Mucosa of rectum (tissue), 2 donors: ENCODE measurements at regions not wholly inside any gene's neighbourhood (a gene's known extent, or its start where the extent isn't known, plus 50 kb on each side); places are given as distances from the start of the nearest gene placed in this dataset.
"Not testable (repeated sequence)": the region's sequence is repeated elsewhere in the genome, so short reads cannot be mapped to it uniquely, and the experiment has no call there.

Experiments used
- H3K27ac ChIP-seq, 2 donors: one replicate each; pipeline ENCODE4 v1.7.0; 2013; ENCODE audit warnings: inconsistent platforms in 2 of 2, low read depth in 2 of 2, low read length in 2 of 2
- H3K27me3 ChIP-seq, 2 donors: one replicate each; pipeline ENCODE4 v1.7.0; 2013; ENCODE audit warnings: low read length in 2 of 2; ENCODE audit not compliant: control insufficient read depth in 2 of 2, insufficient read depth in 2 of 2
- H3K36me3 ChIP-seq, 2 donors: one replicate each; pipeline ENCODE4 v1.7.0; 2013; ENCODE audit warnings: low read length in 2 of 2; ENCODE audit not compliant: control insufficient read depth in 2 of 2, insufficient read depth in 2 of 2
- H3K4me1 ChIP-seq, 2 donors: one replicate each; pipeline ENCODE4 v1.7.0; 2013; ENCODE audit warnings: low read length in 2 of 2, mild to moderate bottlenecking in 1 of 2; ENCODE audit not compliant: control insufficient read depth in 2 of 2, insufficient read depth in 2 of 2
- H3K4me3 ChIP-seq, 2 donors: one replicate each; pipeline ENCODE4 v1.7.0; 2013; ENCODE audit warnings: low read length in 2 of 2
- H3K9ac ChIP-seq, 2 donors: one replicate each; pipeline ENCODE4 v1.7.0; 2013; ENCODE audit warnings: low read length in 2 of 2, low read depth in 1 of 2, mild to moderate bottlenecking in 1 of 2
- H3K9me3 ChIP-seq, 2 donors: one replicate each; pipeline ENCODE4 v1.7.0; 2013; ENCODE audit warnings: low read length in 2 of 2; ENCODE audit not compliant: control insufficient read depth in 2 of 2
- donor health status: healthy.
- donor health status: Normal muscosa, but diverticular disease.

DNA sequence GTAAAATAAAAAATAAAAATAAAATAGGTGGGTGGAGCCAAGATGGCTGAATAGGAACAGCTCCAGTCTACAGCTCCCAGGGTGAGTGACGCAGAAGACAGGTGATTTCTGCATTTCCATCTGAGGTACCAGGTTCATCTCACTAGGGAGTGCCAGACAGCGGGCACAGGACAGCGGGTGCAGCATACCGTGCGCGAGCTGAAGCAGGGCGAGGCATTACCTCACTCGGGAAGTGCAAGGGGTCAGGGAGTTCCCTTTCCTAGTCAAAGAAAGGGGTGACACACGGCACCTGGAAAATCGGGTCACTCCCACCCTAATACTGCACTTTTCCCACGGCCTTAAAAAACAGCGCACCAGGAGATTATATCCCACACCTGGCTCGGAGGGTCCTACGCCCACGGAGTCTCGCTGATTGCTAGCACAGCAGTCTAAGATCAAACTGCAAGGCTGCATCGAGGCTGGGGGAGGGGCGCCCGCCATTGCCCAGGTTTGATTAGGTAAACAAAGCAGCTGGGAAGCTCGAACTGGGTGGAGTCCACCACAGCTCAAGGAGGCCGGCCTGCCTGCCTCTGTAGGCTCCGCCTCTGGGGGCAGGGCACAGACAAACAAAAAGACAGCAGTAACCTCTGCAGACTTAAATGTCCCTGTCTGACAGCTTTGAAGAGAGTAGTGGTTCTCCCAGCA is 161.9 kb upstream of the RPS6KA2 start:
- not testable (repeated sequence) for H3K36me3 ChIP-seq, H3K9me3 ChIP-seq, H3K27ac ChIP-seq, H3K27me3 ChIP-seq, H3K9ac ChIP-seq, H3K4me3 ChIP-seq, H3K4me1 ChIP-seq

- Histone ChIP-seq H3K4me3 (no peak overlapping the region), H3K4me1 (no peaks in the 10 kb centered on the region), H3K27ac (no peak overlapping the region), H3K9me3 (no peaks in the 10 kb centered on the region), H3K27me3 (no peaks in the 10 kb centered on the region), H3K9ac (no peak overlapping the region), H3K36me3 (no peaks in the 10 kb centered on the region)
These were observed 159.7 kb upstream of the RPS6KA2 start for GRCh38 chr6:166786704-166787293.

- H3K4me3 ChIP-seq: no peak overlapping the region
- no peak overlapping the region for H3K27ac ChIP-seq
- no peaks in the 10 kb centered on the region for H3K36me3 ChIP-seq
- no peak overlapping the region for H3K9ac ChIP-seq
- no peaks in the 10 kb centered on the region for H3K27me3 ChIP-seq
- H3K4me1 ChIP-seq: no peaks in the 10 kb centered on the region
- H3K9me3 ChIP-seq: no peaks in the 10 kb centered on the region
These were observed 158.1 kb upstream of the RPS6KA2 start for GRCh38 chr6:166785131-166785530.

DNA sequence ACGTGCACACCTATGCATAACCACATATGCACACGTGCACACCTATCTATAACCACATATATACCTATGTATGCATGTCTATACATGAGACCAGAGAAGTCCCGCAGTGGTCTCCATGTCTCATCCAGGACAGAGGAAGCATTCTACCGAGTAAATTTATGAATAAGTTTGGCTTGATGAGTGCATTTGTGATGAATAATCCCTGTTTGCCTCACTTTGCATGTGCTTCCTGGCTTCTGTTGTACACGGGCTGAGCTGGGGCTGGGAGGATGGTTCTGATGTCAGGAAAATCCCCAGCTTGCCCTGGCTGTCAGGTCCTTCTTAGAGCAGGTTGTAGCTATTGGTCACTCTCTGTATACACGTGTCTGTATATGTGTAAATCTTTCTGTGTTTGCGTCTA is 157.6 kb upstream of the RPS6KA2 start:
- Histone ChIP-seq H3K27ac (no peak overlapping the region), H3K9me3 (no peaks in the 10 kb centered on the region), H3K4me3 (no peak overlapping the region), H3K27me3 (no peaks in the 10 kb centered on the region), H3K9ac (no peak overlapping the region), H3K36me3 (no peaks in the 10 kb centered on the region), H3K4me1 (no peaks in the 10 kb centered on the region)

GRCh38 chr6:166782520-166782919 is 155.5 kb upstream of the RPS6KA2 start:
- H3K4me1 ChIP-seq: no peaks in the 10 kb centered on the region
- no peak overlapping the region for H3K4me3 ChIP-seq
- no peak overlapping the region for H3K27ac ChIP-seq
- no peak overlapping the region for H3K9ac ChIP-seq
- H3K9me3 ChIP-seq: no peaks in the 10 kb centered on the region
- H3K27me3 ChIP-seq: no peaks in the 10 kb centered on the region
- no peaks in the 10 kb centered on the region for H3K36me3 ChIP-seq

GRCh38 chr6:166781331-166781730 is 154.3 kb upstream of the RPS6KA2 start:
- Histone ChIP-seq H3K27ac (no peak overlapping the region), H3K36me3 (no peaks in the 10 kb centered on the region)

GRCh38 chr6:166779963-166780683 is 153.1 kb upstream of the RPS6KA2 start:
- Histone ChIP-seq H3K27ac (no peak overlapping the region), H3K27me3 (peaks cover 0 to 2% of the 10 kb centered on the region in 2 donors), H3K4me1 (no peaks in the 10 kb centered on the region), H3K9ac (no peak overlapping the region), H3K36me3 (no peaks in the 10 kb centered on the region), H3K4me3 (no peak overlapping the region), H3K9me3 (no peaks in the 10 kb centered on the region)

More at GRCh38 chr6:166781331-166781730, 154.3 kb upstream of the RPS6KA2 start:
- Histone ChIP-seq H3K4me3 (no peak overlapping the region), H3K9me3 (no peaks in the 10 kb centered on the region), H3K4me1 (no peaks in the 10 kb centered on the region), H3K27me3 (no peaks in the 10 kb centered on the region), H3K9ac (no peak overlapping the region)

DNA sequence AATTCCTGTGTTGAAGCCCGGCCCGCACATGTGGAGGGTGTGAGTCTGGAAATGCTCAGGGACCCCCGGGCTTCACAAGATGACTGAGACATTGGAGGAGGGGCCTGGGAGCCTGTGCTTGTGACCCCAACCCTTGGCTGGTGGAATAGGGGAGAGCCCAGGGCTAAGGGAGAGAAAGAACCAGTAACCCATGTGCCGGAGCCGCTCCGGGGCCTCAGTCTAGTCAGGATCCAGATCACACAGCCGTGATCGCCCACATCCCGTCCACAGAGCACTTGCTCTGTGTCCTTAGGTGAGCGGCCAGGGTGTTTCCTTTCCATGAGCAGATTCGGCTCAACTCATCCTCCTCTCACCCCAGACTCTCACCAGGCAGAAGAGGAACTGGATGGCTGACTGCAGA is 152.3 kb upstream of the RPS6KA2 start:
- Histone ChIP-seq H3K9ac (no peak overlapping the region), H3K36me3 (no peaks in the 10 kb centered on the region), H3K4me3 (no peak overlapping the region), H3K27me3 (peaks cover 0 to 2% of the 10 kb centered on the region in 2 donors), H3K9me3 (no peaks in the 10 kb centered on the region), H3K4me1 (no peaks in the 10 kb centered on the region), H3K27ac (no peak overlapping the region)

GRCh38 chr6:166778776-166779175 is 151.7 kb upstream of the RPS6KA2 start:
- Histone ChIP-seq H3K9me3 (no peaks in the 10 kb centered on the region), H3K4me1 (no peaks in the 10 kb centered on the region), H3K36me3 (no peaks in the 10 kb centered on the region), H3K27ac (no peak overlapping the region), H3K27me3 (peaks cover 0 to 4% of the 10 kb centered on the region in 2 donors), H3K4me3 (no peak overlapping the region), H3K9ac (no peak overlapping the region)

GRCh38 chr6:166778046-166778445 is 151.0 kb upstream of the RPS6KA2 start:
- peaks cover 0 to 4% of the 10 kb centered on the region in 2 donors for H3K27me3 ChIP-seq
- no peak overlapping the region for H3K9ac ChIP-seq
- H3K9me3 ChIP-seq: no peaks in the 10 kb centered on the region
- no peaks in the 10 kb centered on the region for H3K4me1 ChIP-seq
- H3K27ac ChIP-seq: no peak overlapping the region
- H3K36me3 ChIP-seq: no peaks in the 10 kb centered on the region
- H3K4me3 ChIP-seq: no peak overlapping the region
